GM21786 (cell line): ENCODE measurements at regions not wholly inside any gene's neighbourhood (a gene's known extent, or its start where the extent isn't known, plus 50 kb on each side); places are given as distances from the start of the nearest gene placed in this dataset.
"Not testable (repeated sequence)": the region's sequence is repeated elsewhere in the genome, so short reads cannot be mapped to it uniquely, and the experiment has no call there.

Experiments
- ATAC-seq: cut with Tn5 transposase; IDR thresholded peaks from one replicate; pipeline ENCODE4 v1.9.1; 2021; ENCODE audit not compliant: unreplicated experiment

- no peak for ATAC-seq
Observed at GRCh38 chr3:194860725-194861124, 175.0 kb downstream of the FAM43A start.

- no peak for ATAC-seq
Observed at GRCh38 chr3:194861375-194861774, 175.7 kb downstream of the FAM43A start.

- ATAC-seq, result no peak
Observed at GRCh38 chr3:194865061-194865460, 179.4 kb downstream of the FAM43A start.

- no peak for ATAC-seq
Observed at GRCh38 chr3:194865615-194866014, 179.9 kb downstream of the FAM43A start.

GRCh38 chr3:194866236-194866635 lies 180.6 kb downstream of the FAM43A start:
- no peak for ATAC-seq

DNA sequence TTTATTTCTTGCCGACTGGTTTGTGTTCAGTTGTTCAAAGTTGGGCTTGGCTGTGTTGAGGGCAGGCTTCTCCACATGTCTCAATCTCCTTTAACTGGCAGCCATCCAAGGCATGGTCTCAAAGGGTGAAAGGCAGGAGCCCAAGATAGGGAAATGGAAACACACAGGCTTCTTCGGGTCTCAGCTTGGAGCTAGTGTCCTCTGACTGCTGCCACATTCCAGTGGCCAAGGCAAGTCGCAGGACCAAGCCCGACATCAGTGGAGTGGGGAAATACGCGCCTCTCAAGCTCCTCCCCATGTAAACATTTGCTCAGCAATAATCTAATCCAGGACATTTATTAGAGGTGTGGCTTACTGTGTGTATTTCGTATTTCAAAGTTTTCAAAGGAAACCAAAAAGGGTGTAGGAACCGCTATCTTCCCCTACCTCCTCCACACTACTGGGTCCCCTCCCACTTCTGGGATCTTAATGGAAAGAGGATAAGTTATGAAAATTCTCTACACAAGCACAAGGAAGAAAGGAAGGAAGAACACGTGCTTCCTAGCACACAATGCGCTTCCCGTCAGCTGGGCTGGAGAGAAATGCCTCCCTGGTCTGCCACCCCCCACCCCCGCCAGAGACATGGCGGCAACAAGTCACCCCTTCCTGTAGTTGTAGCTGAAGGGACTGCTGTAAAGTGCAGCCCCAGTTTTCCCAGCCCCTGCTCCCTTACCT lies 181.7 kb downstream of the FAM43A start:
- no peak for ATAC-seq

- no peak for ATAC-seq
Observed at GRCh38 chr3:194868831-194869230, 183.1 kb downstream of the FAM43A start.

DNA sequence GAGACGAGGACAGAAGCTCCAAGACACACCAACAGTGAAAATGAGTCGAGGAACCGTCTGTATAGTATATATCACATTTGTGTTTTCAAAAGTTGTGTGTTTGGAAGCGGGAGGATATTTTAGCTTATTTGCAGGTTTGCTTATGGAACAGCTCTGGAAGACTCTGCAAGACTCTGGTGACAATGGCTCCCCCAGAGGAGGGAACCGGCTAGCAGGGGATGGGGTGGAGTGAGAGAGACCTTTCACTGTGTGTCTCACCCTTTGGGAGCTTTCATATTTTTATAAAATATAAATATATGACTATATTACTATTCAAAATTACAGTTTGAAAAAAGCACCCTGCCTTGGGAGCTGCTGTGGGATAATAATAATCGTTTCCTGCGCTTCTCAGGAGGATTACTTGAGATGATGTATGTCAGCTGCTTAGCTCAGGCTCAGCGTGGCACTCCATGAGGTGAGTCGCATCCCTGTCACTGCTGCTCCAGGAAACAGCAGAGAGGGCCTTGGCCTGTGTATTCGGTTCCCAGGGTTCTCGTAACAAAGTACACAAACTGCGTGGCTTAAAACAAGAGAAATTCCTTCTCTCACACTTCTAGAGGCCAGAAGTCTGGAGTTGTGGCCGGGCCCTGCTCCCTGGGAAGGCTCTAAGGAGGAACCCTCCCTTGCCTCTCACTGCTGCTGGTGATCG lies 183.9 kb downstream of the FAM43A start:
- ATAC-seq, result no peak

DNA sequence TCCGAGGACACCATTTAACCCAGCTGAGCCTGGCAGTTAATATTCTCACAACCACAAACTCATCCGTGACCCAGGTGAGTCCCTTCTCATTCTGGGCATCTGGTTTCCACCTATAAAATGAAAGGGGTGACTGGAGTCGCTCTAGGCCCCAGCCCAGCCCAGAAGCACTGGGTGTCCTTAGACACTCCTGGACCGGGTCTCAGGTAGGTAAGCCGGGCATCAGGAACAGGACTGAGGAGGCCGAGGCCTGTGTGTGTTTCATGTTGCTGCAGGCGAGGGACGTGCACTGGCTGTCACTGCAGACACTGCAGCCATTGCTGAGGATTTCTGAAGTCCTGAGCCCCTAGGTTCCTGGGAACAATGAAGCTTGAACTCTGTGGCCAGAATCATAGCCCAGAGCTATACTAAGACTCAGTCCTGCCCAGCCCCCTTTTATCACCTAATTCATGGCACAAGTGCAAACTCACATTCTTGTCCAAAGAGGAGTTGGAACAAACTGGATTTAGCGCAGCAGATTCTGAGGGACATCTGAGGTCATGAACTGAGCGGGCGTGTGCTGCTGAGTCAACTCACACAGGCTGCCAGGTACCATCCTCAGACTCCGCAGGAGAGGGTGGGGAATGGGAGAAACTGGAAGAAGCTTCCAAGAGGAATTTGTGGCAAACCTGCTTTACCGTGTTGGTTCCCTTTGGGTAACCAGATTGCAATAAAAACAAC lies 184.9 kb downstream of the FAM43A start:
- ATAC-seq, result no peak

- peak; percentile 67 for ATAC-seq
Observed at GRCh38 chr3:194871143-194871863, 185.6 kb downstream of the FAM43A start.

GRCh38 chr3:194871864-194872668 lies 186.4 kb downstream of the FAM43A start:
- ATAC-seq, result no peak

- no peak for ATAC-seq
Observed at GRCh38 chr3:194872669-194872977, 186.9 kb downstream of the FAM43A start.

DNA sequence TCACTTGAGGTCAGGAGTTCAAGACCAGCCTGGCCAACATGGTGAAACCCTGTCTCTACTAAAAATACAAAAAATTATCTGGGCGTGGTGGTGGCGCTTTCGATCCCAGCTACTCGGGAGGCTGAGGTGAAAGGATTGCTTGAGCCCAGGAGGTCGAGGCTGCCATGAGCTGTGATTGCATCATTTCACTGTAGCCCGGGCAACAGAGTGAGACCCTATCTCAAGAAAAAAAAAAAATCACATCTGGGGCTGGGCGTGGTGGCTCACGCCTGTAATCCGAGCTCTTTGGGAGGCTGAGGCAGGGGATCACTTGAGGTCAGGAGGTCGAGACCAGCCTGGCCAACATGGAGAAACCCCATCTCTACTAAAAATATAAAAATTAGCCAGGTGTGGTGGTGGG lies 187.8 kb downstream of the FAM43A start:
- ATAC-seq, result not testable (repeated sequence)

DNA sequence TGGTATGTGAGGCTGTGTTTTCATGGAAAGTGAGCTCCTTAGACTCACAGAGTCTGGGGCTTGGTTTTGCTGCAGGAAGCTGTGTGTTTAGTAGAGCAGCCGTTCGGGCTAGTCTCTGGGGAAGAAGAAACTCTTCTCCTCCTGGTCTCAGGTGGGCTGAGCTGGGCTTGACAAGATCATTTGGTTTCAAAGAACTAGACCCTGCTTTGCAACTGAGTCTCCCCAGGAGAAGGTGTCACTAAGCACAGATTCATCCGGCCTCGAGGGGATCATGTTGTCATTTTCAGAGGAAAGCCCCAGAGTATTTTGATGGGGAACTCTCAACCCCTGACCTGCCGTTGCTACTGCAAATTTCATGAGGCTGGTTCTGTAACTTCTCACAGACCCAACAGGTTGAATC lies 188.5 kb downstream of the FAM43A start:
- no peak for ATAC-seq

DNA sequence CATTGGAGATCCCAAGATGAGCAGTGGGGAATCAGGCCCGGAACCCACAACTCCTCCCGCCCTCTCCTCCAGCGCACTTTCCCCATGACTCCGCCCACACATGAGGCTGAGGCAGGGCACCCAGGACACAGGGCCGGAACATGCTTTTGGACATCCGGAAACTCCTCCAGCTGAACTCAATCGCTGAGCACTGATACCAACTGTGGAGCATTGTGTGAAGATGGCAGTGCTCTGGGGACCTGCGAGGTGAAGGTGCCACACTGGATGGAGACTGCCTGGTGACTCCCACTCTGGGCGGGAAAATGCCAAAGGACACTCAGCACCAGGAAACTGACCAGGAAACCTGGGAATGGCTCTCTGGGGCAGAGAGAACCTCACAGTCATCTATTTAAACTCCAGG lies 189.1 kb downstream of the FAM43A start:
- ATAC-seq, result no peak

- no peak for ATAC-seq
Observed at GRCh38 chr3:194875581-194876402, 190.1 kb downstream of the FAM43A start.

DNA sequence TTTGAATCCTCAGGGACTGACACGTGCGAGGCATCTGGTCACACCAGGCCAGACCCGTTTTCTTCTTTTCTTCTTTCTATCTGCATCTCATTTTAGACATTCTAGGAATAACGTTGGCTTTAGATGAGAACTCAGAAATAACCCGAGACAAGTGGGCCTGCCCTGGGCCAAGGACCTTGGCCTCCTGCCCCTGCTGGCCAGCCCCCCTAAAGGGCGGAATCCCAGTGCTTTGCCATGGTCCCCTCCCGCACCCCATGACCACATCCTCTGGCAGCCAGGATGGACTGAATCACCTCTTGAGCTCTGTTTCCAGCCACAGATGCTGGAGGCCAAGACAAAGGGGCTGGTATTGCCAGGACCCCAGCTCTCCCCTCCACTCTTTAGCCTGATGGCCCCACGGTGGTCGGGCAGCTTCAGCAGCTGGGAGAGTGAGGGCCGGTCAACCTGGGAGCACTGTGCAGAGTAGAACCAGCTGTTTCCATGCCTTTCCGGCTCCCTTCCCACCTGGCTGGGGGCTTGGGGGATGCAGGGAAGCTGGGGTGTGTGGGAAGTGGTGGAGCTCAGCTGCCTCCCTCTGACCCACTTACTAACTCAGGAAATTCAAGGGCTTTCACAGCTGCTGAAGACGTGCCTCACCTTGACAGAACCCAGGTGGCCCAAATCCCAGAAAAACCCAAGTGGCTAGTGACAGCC lies 190.9 kb downstream of the FAM43A start:
- ATAC-seq, result no peak

DNA sequence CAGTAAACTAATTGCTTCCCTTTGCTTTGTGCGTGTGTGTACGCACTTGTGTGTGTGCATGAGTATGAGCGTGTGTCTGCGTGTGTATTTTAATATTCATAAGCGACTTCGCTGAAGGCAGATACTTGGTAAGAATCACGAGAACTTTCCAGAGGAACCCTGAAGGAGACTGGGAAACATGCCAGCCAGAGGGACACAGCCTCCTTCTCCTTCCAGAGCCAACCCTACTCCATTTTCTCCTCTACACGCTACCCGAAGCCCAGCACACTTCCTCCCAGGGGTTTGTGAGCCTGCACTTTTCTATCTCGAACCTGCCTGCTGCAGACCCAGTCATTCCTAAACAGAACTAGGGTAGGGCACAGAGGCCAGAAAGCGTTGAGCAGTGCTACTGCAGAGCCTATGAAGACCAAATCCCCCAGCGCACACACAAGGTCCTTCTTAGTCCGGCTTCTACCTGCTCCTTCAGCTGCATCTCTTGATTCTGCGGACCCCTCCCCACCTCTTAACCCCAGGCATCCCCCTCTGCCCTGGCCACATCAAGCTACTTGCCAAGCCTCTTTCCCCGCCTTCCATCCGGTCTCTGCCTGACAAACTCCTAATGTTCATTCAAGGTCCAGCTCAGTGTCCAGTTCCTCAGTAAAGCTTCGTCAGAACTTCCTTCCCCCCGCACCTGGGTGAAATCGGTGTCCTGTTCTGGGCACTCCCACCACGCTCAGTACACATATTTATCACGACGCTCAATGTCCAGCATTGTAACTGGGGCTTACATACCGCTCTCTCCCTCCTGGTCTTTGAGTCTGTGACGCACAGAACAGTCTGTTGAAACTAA lies 191.8 kb downstream of the FAM43A start:
- no peak for ATAC-seq
